H1 (cell line): ENCODE measurements at regions not wholly inside any gene's neighbourhood (a gene's known extent, or its start where the extent isn't known, plus 50 kb on each side); places are given as distances from the start of the nearest gene placed in this dataset.

Experiments used
- CBX8 ChIP-seq: fragments of 300-800, 300-1000 bp; sonication (generic); IDR thresholded peaks from 2 replicates; pipeline ENCODE4 v1.7.1; 2016; ENCODE audit warnings: low read depth, low read length, borderline replicate concordance
- EGR1 ChIP-seq: IDR thresholded peaks from 2 replicates; pipeline ENCODE4 v1.6.1; 2011; ENCODE audit warnings: low read depth, low read length, borderline replicate concordance
- MAFK ChIP-seq: IDR thresholded peaks from 2 replicates; pipeline ENCODE4 v1.6.1; 2012; ENCODE audit warnings: low read depth, mild to moderate bottlenecking, improper control_type of control experiment, low read length
- RFX5 ChIP-seq: IDR thresholded peaks from 2 replicates; pipeline ENCODE4 v1.6.1; 2011; ENCODE audit warnings: low read depth, low read length, improper control_type of control experiment, borderline replicate concordance
- SP2 ChIP-seq: IDR thresholded peaks from 2 replicates; pipeline ENCODE4 v1.6.1; 2012; ENCODE audit warnings: mild to moderate bottlenecking, low read length, inconsistent platforms
- SP4 ChIP-seq: IDR thresholded peaks from 2 replicates; pipeline ENCODE4 v1.6.1; 2012; ENCODE audit warnings: low read length, inconsistent platforms
- SRF ChIP-seq: IDR thresholded peaks from 2 replicates; pipeline ENCODE4 v1.6.1; 2011; ENCODE audit warnings: mild to moderate bottlenecking, low read depth, low read length, moderate library complexity
- TF ChIP-seq, protein P1 (sequence below): fragments of 300-600 bp; sonication (generic); IDR thresholded peaks from 2 replicates; pipeline ENCODE4 v1.7.1; 2012; ENCODE audit warnings: low read length, moderate library complexity, mild to moderate bottlenecking, inconsistent platforms; ENCODE audit not compliant: insufficient replicate concordance

DNA sequence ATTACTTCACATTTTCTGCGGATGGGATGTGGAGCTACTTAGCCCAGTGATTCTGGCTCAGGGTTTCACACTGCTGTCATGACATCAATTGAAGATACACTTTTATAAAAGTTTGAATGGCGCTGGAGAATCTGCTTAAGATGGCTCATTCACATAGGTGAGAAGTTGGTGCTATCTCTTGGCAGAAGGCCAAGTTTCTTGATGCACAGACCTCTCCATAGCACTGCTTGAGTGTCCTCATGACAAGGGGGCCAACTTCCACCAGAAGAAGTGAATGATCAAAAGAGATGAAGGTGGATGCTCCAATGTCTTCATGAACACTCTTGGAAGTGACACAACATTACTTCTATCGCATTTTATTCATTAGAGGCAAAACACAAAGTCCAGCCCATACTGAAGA lies 403.7 kb upstream of the CCNG1 start (continued):
- TF ChIP-seq, protein P1, sequence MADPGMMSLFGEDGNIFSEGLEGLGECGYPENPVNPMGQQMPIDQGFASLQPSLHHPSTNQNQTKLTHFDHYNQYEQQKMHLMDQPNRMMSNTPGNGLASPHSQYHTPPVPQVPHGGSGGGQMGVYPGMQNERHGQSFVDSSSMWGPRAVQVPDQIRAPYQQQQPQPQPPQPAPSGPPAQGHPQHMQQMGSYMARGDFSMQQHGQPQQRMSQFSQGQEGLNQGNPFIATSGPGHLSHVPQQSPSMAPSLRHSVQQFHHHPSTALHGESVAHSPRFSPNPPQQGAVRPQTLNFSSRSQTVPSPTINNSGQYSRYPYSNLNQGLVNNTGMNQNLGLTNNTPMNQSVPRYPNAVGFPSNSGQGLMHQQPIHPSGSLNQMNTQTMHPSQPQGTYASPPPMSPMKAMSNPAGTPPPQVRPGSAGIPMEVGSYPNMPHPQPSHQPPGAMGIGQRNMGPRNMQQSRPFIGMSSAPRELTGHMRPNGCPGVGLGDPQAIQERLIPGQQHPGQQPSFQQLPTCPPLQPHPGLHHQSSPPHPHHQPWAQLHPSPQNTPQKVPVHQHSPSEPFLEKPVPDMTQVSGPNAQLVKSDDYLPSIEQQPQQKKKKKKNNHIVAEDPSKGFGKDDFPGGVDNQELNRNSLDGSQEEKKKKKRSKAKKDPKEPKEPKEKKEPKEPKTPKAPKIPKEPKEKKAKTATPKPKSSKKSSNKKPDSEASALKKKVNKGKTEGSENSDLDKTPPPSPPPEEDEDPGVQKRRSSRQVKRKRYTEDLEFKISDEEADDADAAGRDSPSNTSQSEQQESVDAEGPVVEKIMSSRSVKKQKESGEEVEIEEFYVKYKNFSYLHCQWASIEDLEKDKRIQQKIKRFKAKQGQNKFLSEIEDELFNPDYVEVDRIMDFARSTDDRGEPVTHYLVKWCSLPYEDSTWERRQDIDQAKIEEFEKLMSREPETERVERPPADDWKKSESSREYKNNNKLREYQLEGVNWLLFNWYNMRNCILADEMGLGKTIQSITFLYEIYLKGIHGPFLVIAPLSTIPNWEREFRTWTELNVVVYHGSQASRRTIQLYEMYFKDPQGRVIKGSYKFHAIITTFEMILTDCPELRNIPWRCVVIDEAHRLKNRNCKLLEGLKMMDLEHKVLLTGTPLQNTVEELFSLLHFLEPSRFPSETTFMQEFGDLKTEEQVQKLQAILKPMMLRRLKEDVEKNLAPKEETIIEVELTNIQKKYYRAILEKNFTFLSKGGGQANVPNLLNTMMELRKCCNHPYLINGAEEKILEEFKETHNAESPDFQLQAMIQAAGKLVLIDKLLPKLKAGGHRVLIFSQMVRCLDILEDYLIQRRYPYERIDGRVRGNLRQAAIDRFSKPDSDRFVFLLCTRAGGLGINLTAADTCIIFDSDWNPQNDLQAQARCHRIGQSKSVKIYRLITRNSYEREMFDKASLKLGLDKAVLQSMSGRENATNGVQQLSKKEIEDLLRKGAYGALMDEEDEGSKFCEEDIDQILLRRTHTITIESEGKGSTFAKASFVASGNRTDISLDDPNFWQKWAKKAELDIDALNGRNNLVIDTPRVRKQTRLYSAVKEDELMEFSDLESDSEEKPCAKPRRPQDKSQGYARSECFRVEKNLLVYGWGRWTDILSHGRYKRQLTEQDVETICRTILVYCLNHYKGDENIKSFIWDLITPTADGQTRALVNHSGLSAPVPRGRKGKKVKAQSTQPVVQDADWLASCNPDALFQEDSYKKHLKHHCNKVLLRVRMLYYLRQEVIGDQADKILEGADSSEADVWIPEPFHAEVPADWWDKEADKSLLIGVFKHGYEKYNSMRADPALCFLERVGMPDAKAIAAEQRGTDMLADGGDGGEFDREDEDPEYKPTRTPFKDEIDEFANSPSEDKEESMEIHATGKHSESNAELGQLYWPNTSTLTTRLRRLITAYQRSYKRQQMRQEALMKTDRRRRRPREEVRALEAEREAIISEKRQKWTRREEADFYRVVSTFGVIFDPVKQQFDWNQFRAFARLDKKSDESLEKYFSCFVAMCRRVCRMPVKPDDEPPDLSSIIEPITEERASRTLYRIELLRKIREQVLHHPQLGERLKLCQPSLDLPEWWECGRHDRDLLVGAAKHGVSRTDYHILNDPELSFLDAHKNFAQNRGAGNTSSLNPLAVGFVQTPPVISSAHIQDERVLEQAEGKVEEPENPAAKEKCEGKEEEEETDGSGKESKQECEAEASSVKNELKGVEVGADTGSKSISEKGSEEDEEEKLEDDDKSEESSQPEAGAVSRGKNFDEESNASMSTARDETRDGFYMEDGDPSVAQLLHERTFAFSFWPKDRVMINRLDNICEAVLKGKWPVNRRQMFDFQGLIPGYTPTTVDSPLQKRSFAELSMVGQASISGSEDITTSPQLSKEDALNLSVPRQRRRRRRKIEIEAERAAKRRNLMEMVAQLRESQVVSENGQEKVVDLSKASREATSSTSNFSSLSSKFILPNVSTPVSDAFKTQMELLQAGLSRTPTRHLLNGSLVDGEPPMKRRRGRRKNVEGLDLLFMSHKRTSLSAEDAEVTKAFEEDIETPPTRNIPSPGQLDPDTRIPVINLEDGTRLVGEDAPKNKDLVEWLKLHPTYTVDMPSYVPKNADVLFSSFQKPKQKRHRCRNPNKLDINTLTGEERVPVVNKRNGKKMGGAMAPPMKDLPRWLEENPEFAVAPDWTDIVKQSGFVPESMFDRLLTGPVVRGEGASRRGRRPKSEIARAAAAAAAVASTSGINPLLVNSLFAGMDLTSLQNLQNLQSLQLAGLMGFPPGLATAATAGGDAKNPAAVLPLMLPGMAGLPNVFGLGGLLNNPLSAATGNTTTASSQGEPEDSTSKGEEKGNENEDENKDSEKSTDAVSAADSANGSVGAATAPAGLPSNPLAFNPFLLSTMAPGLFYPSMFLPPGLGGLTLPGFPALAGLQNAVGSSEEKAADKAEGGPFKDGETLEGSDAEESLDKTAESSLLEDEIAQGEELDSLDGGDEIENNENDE, result no peak
- TF ChIP-seq SP2 (no peak), MAFK (no peak), SRF (no peak), EGR1 (no peak), RFX5 (no peak), SP4 (no peak), CBX8 (no peak)
